ENCODE measurements at regions not wholly inside any gene's neighbourhood (a gene's known extent, or its start where the extent isn't known, plus 50 kb on each side); places are given as distances from the start of the nearest gene placed in this dataset.

GRCh38 chr11:133699071-133699470, 146.2 kb downstream of the SPATA19 start:
- no peak for DNase-seq
- intact Hi-C loops (cut with DNase I) = no loop called here

DNA sequence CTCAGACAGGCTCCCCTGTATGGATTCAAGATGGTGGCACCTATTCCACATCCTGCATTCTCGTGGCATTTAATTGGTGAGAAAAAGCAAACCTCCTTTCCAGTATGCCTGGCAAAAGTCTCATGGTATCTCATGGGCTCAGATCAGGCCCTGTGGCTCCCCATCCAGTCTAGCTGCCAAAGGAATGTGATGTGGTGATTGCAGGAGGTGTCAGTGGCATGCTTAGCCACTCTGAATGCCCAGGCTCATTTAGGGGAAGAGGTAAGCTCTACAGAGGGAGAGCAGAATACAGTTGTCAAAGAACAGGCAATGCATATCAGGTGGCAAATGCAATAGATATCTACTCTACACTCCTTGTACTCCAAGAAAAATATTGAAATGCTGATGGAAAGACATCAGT, 146.7 kb downstream of the SPATA19 start:
- DNase-seq = no peak
- intact Hi-C loops (cut with DNase I) = no loop called here

DNA sequence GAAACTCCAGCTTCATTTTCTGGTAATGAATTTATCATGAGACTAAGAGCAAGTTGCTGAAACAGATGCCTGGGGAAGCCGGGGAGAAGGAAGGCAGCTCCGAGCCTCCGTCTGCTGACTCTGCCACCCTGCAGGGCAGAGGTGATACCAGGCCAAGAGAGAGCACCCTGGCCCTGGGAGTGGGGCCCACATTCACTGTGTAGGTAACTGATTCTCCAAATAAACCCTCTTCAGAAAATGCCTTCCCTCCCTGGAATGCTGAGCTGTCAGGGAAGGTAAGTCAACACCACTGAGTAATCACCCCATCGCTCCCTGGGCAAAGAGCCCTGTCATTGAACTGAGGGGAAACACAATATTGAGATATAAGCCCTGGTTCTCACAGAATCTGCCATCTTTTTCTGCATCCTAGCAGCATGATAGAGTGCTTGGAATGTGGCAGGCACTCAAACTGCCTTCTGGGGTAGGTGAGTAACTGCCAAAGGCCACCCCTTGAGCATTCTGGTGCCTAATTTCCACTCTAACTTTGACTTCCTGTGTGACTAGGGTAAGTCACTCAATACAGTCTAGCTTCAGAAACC, 147.6 kb downstream of the SPATA19 start:
- intact Hi-C loops (cut with DNase I) = no loop called here
- no peak for DNase-seq

- DNase-seq = no peak
- intact Hi-C loops (cut with DNase I) = no loop called here
Observed at GRCh38 chr11:133697161-133697560, 148.2 kb downstream of the SPATA19 start.

GRCh38 chr11:133695387-133695786, 149.9 kb downstream of the SPATA19 start:
- DNase-seq = no peak
- intact Hi-C loops (cut with DNase I) = no loop called here

- DNase-seq = no peak
- intact Hi-C loops (cut with DNase I) = no loop called here
Observed at GRCh38 chr11:133694701-133695100, 150.6 kb downstream of the SPATA19 start.

GRCh38 chr11:133693110-133693509, 152.2 kb downstream of the SPATA19 start:
- no peak for DNase-seq
- intact Hi-C loops (cut with DNase I) = no loop called here

- peak in 4 of 10 donors; percentile 11 to 87 (median 62) for DNase-seq
- intact Hi-C loops (cut with DNase I) = no loop called here
Observed at GRCh38 chr11:133692126-133692934, 153.0 kb downstream of the SPATA19 start.

GRCh38 chr11:133687781-133688180, 155.5 kb upstream of the OPCML start:
- no peak for DNase-seq
- intact Hi-C loops (cut with DNase I) = no loop called here

DNA sequence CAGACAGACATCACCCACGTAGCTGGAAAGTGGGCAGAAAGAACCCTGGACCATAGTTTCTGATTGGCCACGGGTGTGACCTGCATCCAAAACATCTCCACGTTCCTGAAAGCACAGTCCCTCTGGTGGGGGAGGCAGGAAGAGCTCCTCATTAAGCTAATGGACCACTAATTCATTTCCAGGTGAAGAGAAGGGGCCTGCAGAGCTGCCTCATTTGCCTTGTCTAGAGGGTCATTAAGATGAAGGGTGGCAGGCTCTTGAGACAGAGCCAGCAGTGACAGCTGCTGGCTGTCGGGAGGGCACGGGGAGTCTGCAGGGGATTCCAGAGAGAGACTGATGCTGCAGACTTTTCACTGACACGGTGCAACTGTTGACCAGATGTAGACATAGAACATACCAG, 149.6 kb upstream of the OPCML start:
- no peak for DNase-seq
- intact Hi-C loops (cut with DNase I) = no loop called here

GRCh38 chr11:133679896-133680295, 147.6 kb upstream of the OPCML start:
- intact Hi-C loops (cut with DNase I) = no loop called here
- DNase-seq = no peak

DNA sequence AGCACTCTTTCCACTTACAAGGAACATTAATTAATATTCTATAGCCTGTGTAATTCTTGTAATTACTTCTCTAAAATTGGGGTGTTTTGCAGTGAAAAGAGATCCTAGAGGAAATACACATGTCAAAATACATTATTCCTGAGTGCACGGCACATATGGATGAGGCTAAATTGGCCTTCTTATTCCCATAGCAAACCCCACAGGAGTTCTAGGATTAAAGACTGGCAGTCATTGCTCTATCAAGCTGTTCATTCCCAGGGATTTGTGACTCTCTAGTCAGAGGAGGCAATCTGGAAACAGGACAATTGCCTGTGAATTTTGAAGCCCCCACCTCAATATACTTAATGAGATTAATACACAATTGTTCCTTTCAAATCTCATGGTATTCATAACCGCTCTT, 145.9 kb upstream of the OPCML start:
- intact Hi-C loops (cut with DNase I) = no loop called here

GRCh38 chr11:133677387-133677786, 145.1 kb upstream of the OPCML start:
- intact Hi-C loops (cut with DNase I) = no loop called here
- DNase-seq = no peak

More for the DNA sequence above, 145.9 kb upstream of the OPCML start:
- DNase-seq = no peak

DNA sequence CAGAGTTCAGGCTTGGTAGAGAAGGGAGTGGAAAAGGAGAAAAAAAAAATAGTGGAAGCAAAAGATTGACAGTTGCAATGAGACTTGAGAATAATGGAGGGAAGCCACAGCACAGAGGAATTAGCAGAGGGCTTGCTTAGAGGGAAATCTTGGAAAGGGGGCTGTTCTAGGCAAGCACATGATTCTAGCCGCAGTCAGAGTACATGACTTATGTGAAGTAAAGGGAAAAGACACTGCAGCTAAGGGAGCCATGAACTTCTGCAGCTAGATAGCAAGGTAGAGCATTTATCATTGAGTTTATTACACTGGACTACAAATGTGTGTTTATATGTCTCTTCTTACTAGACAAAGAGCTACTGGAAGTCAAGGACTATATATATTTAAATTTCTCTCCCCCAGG, 144.0 kb upstream of the OPCML start:
- DNase-seq = no peak

GRCh38 chr11:133669371-133670053, 137.2 kb upstream of the OPCML start:
- no peak for DNase-seq
- intact Hi-C loops (cut with DNase I) = no loop called here

More for the DNA sequence above, 144.0 kb upstream of the OPCML start:
- intact Hi-C loops (cut with DNase I) = no loop called here

GRCh38 chr11:133663135-133663985, 131.1 kb upstream of the OPCML start:
- intact Hi-C loops (cut with DNase I) = no loop called here
- DNase-seq = peak in 2 of 10 donors; percentile 83 to 85

DNA sequence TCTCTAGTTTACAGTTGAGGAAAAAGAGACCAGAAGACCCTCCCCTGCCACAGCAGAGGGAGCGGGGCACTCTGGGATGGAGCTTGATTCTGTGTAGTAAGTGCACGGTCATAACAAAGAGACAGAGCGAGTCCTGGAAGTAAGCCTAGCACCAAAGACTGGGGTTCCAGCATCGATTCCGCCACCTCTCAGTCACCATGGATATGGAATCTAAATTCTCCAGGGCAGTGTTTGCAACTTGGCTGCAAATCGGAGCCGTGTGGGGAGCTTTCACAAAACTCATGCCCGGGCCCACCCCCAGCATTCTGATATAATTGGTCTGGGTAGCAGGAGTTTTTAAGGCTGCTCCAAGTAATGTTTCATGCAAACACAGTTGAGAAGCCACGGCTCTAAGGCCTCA, 129.5 kb upstream of the OPCML start:
- intact Hi-C loops (cut with DNase I) = no loop called here
- peak in 5 of 10 donors; percentile 29 to 84 (median 34) for DNase-seq

- DNase-seq = no peak
- intact Hi-C loops (cut with DNase I) = no loop called here
Observed at GRCh38 chr11:133660202-133660568, 127.9 kb upstream of the OPCML start.

- DNase-seq = no peak
- intact Hi-C loops (cut with DNase I) = no loop called here
Observed at GRCh38 chr11:133659538-133660201, 127.4 kb upstream of the OPCML start.

DNA sequence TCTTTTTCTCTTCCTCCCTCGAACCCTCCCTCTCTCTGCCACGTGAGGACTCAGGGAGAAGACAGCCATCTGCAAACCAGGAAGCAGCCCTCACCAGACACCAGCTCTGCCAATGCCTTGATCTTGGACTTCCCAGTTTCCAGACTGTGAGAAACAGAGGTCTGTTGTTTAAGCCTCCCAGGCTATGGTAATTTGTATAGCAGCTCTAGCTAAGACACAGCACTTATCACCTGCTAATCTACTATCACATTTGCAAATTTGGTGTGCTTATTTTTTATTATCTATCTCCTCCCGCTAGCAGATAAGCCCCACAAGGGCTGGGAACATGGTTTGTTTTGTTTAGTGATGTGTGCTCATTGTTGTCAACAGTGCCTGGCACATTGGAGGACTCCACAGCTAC, 124.8 kb upstream of the OPCML start:
- DNase-seq = no peak
- intact Hi-C loops (cut with DNase I) = no loop called here
